Tibial nerve (tissue), 4 donors: ENCODE measurements at regions not wholly inside any gene's neighbourhood (a gene's known extent, or its start where the extent isn't known, plus 50 kb on each side); places are given as distances from the start of the nearest gene placed in this dataset.

Experiments used
- EP300 ChIP-seq, 2 donors: sonication (generic); formaldehyde crosslinking; IDR thresholded peaks; one replicate each; pipeline ENCODE4 v1.6.1; 2017; ENCODE audit warnings: antibody characterized with exemption in 2 of 2, mild to moderate bottlenecking in 1 of 2
- POLR2A ChIP-seq, 2 donors: fragments of 450-650 bp; IDR thresholded peaks; one replicate each; pipeline ENCODE4 v1.6.1; 2017; ENCODE audit warnings: antibody characterized with exemption in 2 of 2, mild to moderate bottlenecking in 2 of 2, moderate library complexity in 2 of 2
- TF ChIP-seq, protein P1 (sequence below), 5 experiments: fragments of 200-600 bp in 3 of 5; fragments of 450-650 bp in 2 of 5; sonication (generic) in 3 of 5; IDR thresholded peaks; one replicate each; pipeline ENCODE4 v1.5.1; 2016 to 2019; ENCODE audit warnings: antibody characterized with exemption in 5 of 5, mild to moderate bottlenecking in 3 of 5, moderate library complexity in 2 of 5

DNA sequence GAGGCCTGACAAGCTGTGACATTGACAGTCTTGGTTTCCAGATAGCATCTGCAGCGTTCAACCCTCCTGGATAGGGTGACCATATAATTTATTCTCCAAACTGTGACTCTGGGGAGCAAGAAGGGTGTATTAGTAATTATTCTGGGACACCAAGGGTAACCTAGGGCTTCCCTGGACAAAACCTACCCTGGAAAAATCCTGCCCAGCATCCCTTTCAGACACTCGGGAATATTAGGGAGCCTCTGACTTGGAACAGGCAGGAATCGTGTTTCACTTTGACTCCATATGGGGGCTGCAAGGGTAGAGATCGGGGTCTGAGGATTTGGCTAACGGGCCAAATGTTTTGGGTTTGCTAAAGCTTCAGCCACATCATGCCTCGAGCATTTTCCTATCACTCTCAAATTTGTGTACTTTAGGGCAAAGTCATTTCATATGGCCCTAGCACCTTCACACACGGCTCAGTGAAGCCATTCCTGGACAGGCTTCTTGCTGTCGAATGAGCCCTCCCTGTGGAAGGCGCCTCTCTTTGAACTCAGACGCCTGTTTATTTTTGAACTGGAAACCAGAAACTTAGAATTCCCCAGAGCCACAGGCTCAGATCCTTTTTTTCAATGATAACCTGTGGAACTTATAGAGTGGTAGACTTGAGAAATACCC, 129.9 kb downstream of the DDX1 start:
- TF ChIP-seq, protein P1, sequence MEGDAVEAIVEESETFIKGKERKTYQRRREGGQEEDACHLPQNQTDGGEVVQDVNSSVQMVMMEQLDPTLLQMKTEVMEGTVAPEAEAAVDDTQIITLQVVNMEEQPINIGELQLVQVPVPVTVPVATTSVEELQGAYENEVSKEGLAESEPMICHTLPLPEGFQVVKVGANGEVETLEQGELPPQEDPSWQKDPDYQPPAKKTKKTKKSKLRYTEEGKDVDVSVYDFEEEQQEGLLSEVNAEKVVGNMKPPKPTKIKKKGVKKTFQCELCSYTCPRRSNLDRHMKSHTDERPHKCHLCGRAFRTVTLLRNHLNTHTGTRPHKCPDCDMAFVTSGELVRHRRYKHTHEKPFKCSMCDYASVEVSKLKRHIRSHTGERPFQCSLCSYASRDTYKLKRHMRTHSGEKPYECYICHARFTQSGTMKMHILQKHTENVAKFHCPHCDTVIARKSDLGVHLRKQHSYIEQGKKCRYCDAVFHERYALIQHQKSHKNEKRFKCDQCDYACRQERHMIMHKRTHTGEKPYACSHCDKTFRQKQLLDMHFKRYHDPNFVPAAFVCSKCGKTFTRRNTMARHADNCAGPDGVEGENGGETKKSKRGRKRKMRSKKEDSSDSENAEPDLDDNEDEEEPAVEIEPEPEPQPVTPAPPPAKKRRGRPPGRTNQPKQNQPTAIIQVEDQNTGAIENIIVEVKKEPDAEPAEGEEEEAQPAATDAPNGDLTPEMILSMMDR (IDR thresholded peaks at IDR 0.05), result no peak
- no peak for TF ChIP-seq EP300 (IDR thresholded peaks at IDR 0.05)
- no peak for TF ChIP-seq POLR2A (IDR thresholded peaks at IDR 0.05)
